OCI-LY3 (cell line): ENCODE measurements at regions not wholly inside any gene's neighbourhood (a gene's known extent, or its start where the extent isn't known, plus 50 kb on each side); places are given as distances from the start of the nearest gene placed in this dataset.

Source experiments
- EZH2phosphoT487 ChIP-seq: fragments of 200-600 bp; shearing (Covaris generic); IDR thresholded peaks from 2 replicates; pipeline ENCODE4 v1.6.1; 2018; ENCODE audit warnings: antibody characterized with exemption, mixed run types, low read depth
- TF ChIP-seq, protein P1 (sequence below): fragments of 200-600, 300-600 bp; sonication (generic); IDR thresholded peaks from 2 replicates; pipeline ENCODE4 v1.5.1; 2014; ENCODE audit warnings: antibody characterized with exemption, low read length, low read depth

DNA sequence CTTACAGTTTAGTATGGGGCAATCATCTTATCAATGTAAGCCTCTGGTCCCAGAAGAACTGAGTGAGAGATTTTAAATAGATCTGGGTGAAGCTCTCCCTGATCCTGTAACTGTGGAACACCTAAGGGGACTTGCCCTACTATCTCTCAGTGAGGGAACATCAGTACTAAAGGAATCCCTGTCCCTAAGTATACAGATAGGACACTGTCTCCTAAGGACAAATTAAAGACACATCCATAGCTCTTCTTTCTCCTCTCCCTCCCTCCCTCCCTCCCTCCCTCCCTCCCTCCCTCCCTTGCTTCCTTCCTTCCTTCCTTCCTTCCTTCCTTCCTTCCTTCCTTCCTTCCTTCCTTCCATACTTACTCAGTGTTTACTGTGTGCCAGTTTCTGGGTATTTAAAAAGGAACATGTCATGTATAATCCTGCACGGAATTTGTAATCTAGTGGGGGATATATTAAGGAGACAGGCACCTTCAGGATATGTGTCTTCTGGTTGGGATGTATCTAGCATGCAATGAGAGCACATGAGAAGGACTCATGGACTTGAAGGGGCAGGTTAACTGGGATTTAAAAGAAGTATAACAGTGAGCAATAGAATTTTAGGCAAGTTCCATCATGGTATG is 222.2 kb upstream of the ATP5MC3 start:
- TF ChIP-seq, protein P1, sequence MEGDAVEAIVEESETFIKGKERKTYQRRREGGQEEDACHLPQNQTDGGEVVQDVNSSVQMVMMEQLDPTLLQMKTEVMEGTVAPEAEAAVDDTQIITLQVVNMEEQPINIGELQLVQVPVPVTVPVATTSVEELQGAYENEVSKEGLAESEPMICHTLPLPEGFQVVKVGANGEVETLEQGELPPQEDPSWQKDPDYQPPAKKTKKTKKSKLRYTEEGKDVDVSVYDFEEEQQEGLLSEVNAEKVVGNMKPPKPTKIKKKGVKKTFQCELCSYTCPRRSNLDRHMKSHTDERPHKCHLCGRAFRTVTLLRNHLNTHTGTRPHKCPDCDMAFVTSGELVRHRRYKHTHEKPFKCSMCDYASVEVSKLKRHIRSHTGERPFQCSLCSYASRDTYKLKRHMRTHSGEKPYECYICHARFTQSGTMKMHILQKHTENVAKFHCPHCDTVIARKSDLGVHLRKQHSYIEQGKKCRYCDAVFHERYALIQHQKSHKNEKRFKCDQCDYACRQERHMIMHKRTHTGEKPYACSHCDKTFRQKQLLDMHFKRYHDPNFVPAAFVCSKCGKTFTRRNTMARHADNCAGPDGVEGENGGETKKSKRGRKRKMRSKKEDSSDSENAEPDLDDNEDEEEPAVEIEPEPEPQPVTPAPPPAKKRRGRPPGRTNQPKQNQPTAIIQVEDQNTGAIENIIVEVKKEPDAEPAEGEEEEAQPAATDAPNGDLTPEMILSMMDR = no peak
- TF ChIP-seq EZH2phosphoT487 = no peak
